HCT116 (cell line): ENCODE measurements at regions not wholly inside any gene's neighbourhood (a gene's known extent, or its start where the extent isn't known, plus 50 kb on each side); places are given as distances from the start of the nearest gene placed in this dataset.

Source experiments
- ATAC-seq: fragments of 200-7000 bp; cut with Tn5 transposase; 2 replicates; pipeline ENCODE4 v1.9.1; 2020; ENCODE audit warnings: mild to moderate bottlenecking, moderate library complexity
- BruUV-seq: library from RNA; stranded (reverse); fragments of 400-500 nt; replicated peaks from 2 replicates; lab custom pipeline; 2021; lab: Mats Ljungman, UMichigan
- CTCF ChIA-PET: fragments of 300-600 bp; sonication (Branson Sonifier 250); formaldehyde crosslinking; loops from one replicate; lab custom pipeline; 2021; ENCODE audit warnings: antibody characterized with exemption; lab: Charles Lee
- POLR2A ChIA-PET: fragments of 300-600, 350-600 bp; sonication (Branson Sonifier 250); formaldehyde crosslinking; loops from one replicate; lab custom pipeline; 2021; ENCODE audit warnings: antibody characterized with exemption; lab: Charles Lee
- RAD21 ChIA-PET, 2 experiments: fragments of 300-600 bp; sonication (Branson Sonifier 250); formaldehyde crosslinking; loops; one replicate each; lab custom pipeline; 2023; ENCODE audit warnings: low total read pairs in 2 of 2; ENCODE audit not compliant: uncharacterized antibody in 2 of 2, unreplicated experiment in 2 of 2, low non-redundant PET in 1 of 2; lab: Charles Lee
- DNase-seq: peaks from one replicate; pipeline ENCODE4 v3.0.0-alpha.2; 2010; ENCODE audit warnings: low read depth, low spot score
- H2AFZ ChIP-seq: fragments of 200-600 bp; shearing (Covaris generic), sonication (generic); 2 replicates; pipeline ENCODE4 v1.6.1; 2017; ENCODE audit warnings: low read depth, mixed run types, mixed read lengths, antibody characterized with exemption, low read length; ENCODE audit not compliant: poor library complexity, severe bottlenecking
- H3K27ac ChIP-seq: 2 replicates; pipeline ENCODE4 v1.5.1; 2012; ENCODE audit warnings: low read depth, low read length
- H3K27me3 ChIP-seq: fragments of 200-600 bp; sonication (generic); 2 replicates; pipeline ENCODE4 v1.6.1; 2016; ENCODE audit warnings: mixed run types, low read length, mixed read lengths; ENCODE audit not compliant: insufficient read depth
- H3K36me3 ChIP-seq, 2 experiments: fragments of 200-500 bp in 1 of 2; fragments of 200-600 bp in 1 of 2; sonication (Bioruptor generic) in 1 of 2; sonication (generic) in 1 of 2; 2 replicates each; pipeline versions ENCODE4 v1.5.1 to v1.6.1; 2014 to 2016; ENCODE audit warnings: low read length in 2 of 2, inconsistent platforms in 1 of 2, mixed read lengths in 1 of 2, mixed run types in 1 of 2; ENCODE audit not compliant: insufficient read depth in 2 of 2, control insufficient read depth in 1 of 2
- H3K4me1 ChIP-seq, 2 experiments: fragments of 200-600 bp in 1 of 2; sonication (generic) in 1 of 2; 2 replicates each; pipeline versions ENCODE4 v1.5.1 to v1.6.1; 2012 to 2017; ENCODE audit warnings: low read length in 2 of 2, inconsistent platforms in 1 of 2, mild to moderate bottlenecking in 1 of 2, mixed read lengths in 1 of 2, mixed run types in 1 of 2, moderate library complexity in 1 of 2; ENCODE audit not compliant: insufficient read depth in 2 of 2, control insufficient read depth in 1 of 2
- H3K4me2 ChIP-seq: fragments of 200-600 bp; sonication (generic); 2 replicates; pipeline ENCODE4 v1.6.1; 2017; ENCODE audit warnings: mixed run types, low read length, mixed read lengths
- H3K4me3 ChIP-seq, 2 experiments: fragments of 200-600 bp in 1 of 2; sonication (generic) in 1 of 2; replicated peaks in 1 of 2; 2 replicates each; pipeline ENCODE4 v1.5.1; 2011 to 2016; ENCODE audit warnings: low read length in 2 of 2, control low read depth in 1 of 2, low read depth in 1 of 2, mild to moderate bottlenecking in 1 of 2, mixed read lengths in 1 of 2, mixed run types in 1 of 2
- H3K79me2 ChIP-seq: fragments of 200-600 bp; sonication (generic); 2 replicates; pipeline ENCODE4 v1.6.1; 2017; ENCODE audit warnings: mild to moderate bottlenecking, mixed run types, low read length, moderate library complexity, mixed read lengths; ENCODE audit not compliant: insufficient read depth
- H3K9ac ChIP-seq: fragments of 200-600 bp; sonication (generic); 2 replicates; pipeline ENCODE4 v1.6.1; 2016; ENCODE audit warnings: low read length, mixed read lengths
- H3K9me2 ChIP-seq: fragments of 200-600 bp; sonication (generic), shearing (Covaris generic); 2 replicates; pipeline ENCODE4 v1.6.1; 2017; ENCODE audit warnings: mixed run types, mild to moderate bottlenecking, moderate library complexity; ENCODE audit not compliant: insufficient read depth
- H3K9me3 ChIP-seq, 2 experiments: fragments of 200-500 bp in 1 of 2; fragments of 200-600 bp in 1 of 2; sonication (Bioruptor generic) in 1 of 2; sonication (generic) in 1 of 2; 2 replicates each; pipeline ENCODE4 v1.6.1; 2014 to 2017; ENCODE audit warnings: low read length in 2 of 2, mixed read lengths in 2 of 2, inconsistent platforms in 1 of 2, low read depth in 1 of 2, mild to moderate bottlenecking in 1 of 2, mixed run types in 1 of 2, moderate library complexity in 1 of 2; ENCODE audit not compliant: control insufficient read depth in 1 of 2, insufficient read depth in 1 of 2
- H4K20me1 ChIP-seq: fragments of 200-600 bp; sonication (generic), shearing (Covaris generic); 2 replicates; pipeline ENCODE4 v1.6.1; 2017; ENCODE audit warnings: mixed run types, mild to moderate bottlenecking, moderate library complexity; ENCODE audit not compliant: insufficient read depth
- CBX3 ChIP-seq: IDR thresholded peaks from 2 replicates; pipeline ENCODE4 v1.6.1; 2012; ENCODE audit warnings: low read depth
- CEBPB ChIP-seq: IDR thresholded peaks from 2 replicates; pipeline ENCODE4 v1.6.1; 2012; ENCODE audit warnings: low read depth
- EGR1 ChIP-seq: IDR thresholded peaks from 2 replicates; pipeline ENCODE4 v1.6.1; 2012; ENCODE audit warnings: low read depth
- EZH2 ChIP-seq: fragments of 200-600 bp; sonication (generic); IDR thresholded peaks from 2 replicates; pipeline ENCODE4 v1.6.1; 2017; ENCODE audit warnings: antibody characterized with exemption, mixed run types
- EZH2phosphoT487 ChIP-seq: fragments of 200-600 bp; IDR thresholded peaks from 2 replicates; pipeline ENCODE4 v1.6.1; 2018; ENCODE audit warnings: antibody characterized with exemption, borderline replicate concordance
- FOSL1 ChIP-seq: IDR thresholded peaks from 2 replicates; pipeline ENCODE4 v1.6.1; 2012; ENCODE audit warnings: low read depth
- JUND ChIP-seq: IDR thresholded peaks from 2 replicates; pipeline ENCODE4 v1.6.1; 2012
- MAX ChIP-seq: IDR thresholded peaks from 2 replicates; pipeline ENCODE4 v1.6.1; 2012
- POLR2A ChIP-seq: IDR thresholded peaks from 2 replicates; pipeline ENCODE4 v1.7.0; 2011; ENCODE audit warnings: borderline replicate concordance; ENCODE audit not compliant: insufficient read depth, insufficient read length; ENCODE audit errors: extremely low read depth
- POLR2AphosphoS5 ChIP-seq: IDR thresholded peaks from 2 replicates; pipeline ENCODE4 v1.6.1; 2011; ENCODE audit warnings: mild to moderate bottlenecking, low read depth, low read length, moderate library complexity
- RAD21 ChIP-seq: IDR thresholded peaks from 2 replicates; pipeline ENCODE4 v1.6.1; 2012; ENCODE audit warnings: low read depth, mild to moderate bottlenecking
- SIN3A ChIP-seq: IDR thresholded peaks from 2 replicates; pipeline ENCODE4 v1.6.1; 2012; ENCODE audit warnings: low read depth
- SP1 ChIP-seq: IDR thresholded peaks from 2 replicates; pipeline ENCODE4 v1.6.1; 2012; ENCODE audit warnings: low read depth
- SRF ChIP-seq: IDR thresholded peaks from 2 replicates; pipeline ENCODE4 v1.6.1; 2012; ENCODE audit warnings: low read depth
- TCF7L2 ChIP-seq: IDR thresholded peaks from 2 replicates; pipeline ENCODE4 v1.7.0; 2011; ENCODE audit warnings: borderline replicate concordance, inconsistent platforms; ENCODE audit not compliant: insufficient read depth, insufficient read length; ENCODE audit errors: extremely low read depth
- YY1 ChIP-seq: IDR thresholded peaks from 2 replicates; pipeline ENCODE4 v1.6.1; 2011; ENCODE audit warnings: low read length, low read depth, moderate library complexity, mild to moderate bottlenecking; ENCODE audit not compliant: insufficient replicate concordance; ENCODE audit errors: extremely low read depth
- ZFX ChIP-seq: fragments of 450-650 bp; IDR thresholded peaks from 2 replicates; pipeline ENCODE4 v1.6.1; 2017
- ZNF274 ChIP-seq: fragments of 200-500 bp; sonication (Bioruptor generic); IDR thresholded peaks from 2 replicates; pipeline ENCODE4 v1.6.1; 2014; ENCODE audit warnings: mild to moderate bottlenecking, low read depth, low read length, inconsistent platforms
- intact Hi-C: fragments of 100-400 bp; cut with micrococcal nuclease; formaldehyde crosslinking; loops from 2 replicates; pipeline ENCODE4 v1.10.0; 2022
- TF ChIP-seq, protein P1 (sequence below), 3 experiments: fragments of 200-600 bp in 1 of 3; sonication (generic) in 1 of 3; IDR thresholded peaks in 2 of 3; conservative IDR thresholded peaks in 1 of 3; 2 replicates each; pipeline ENCODE4 v1.5.1; 2012 to 2017; ENCODE audit warnings: low read depth in 2 of 3, low read length in 2 of 3, antibody characterized with exemption in 1 of 3, borderline replicate concordance in 1 of 3, control low read depth in 1 of 3, mild to moderate bottlenecking in 1 of 3, mixed read lengths in 1 of 3, mixed run types in 1 of 3, moderate library complexity in 1 of 3; ENCODE audit not compliant: insufficient read depth in 1 of 3
- TF ChIP-seq, protein P2 (sequence below): IDR thresholded peaks from 2 replicates; pipeline ENCODE4 v1.6.1; 2012
- TF ChIP-seq, protein P3 (sequence below): IDR thresholded peaks from 2 replicates; pipeline ENCODE4 v1.6.1; 2011; ENCODE audit warnings: mild to moderate bottlenecking, low read length, moderate library complexity; ENCODE audit not compliant: insufficient replicate concordance; ENCODE audit errors: extremely low read depth

DNA sequence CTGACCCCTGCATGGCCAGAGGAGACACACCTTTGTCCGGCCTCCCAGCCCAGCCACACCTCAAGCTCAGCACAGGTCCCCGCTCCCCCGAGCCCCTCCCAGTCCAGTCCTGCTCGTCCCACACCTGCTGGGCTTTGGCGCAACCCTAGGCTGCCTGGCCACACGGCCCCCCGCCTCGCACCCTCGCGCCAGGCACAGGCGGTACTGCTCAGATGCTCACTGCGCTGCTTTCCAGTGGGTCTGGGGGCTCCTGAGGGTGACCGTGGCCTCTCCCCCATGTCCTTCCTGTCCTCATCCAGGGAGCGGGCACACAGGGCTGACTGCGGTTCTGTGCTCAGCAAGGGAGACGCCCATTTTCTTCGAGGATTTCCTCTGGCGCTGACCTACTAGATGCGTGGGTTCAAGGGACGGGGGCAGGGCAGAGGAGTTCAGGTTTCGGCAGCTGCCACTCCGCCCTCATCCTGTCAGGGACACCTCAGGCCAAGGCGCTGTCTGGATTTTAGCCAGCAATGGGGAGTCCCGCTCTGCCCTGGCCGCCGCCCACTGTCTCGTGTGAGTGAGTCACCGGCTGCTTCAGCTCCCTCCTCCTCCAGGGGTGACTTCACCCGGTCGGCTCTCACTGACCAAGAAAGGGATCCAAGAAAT is 118.0 kb upstream of the ZNF469 start:
- H3K9me2 ChIP-seq: no peaks in the 10 kb centered on the region
- no peaks in the 10 kb centered on the region for H3K79me2 ChIP-seq
- DNase-seq (peak; percentile 85), ATAC-seq (peak; percentile 97)
- intact Hi-C loops: no loop called here
- POLR2A ChIA-PET: interaction anchor here (1.1 kb wide), 1 partner anchor 9 kb away, joined by 4 read pairs; no protein-coding TSS in a partner anchor
- H3K9me3 ChIP-seq: no peaks in the 10 kb centered on the region
- no peak overlapping the region for H2AFZ ChIP-seq
- peaks cover 19 to 23% of the 10 kb centered on the region in 2 experiments for H3K4me1 ChIP-seq
- H3K4me3 ChIP-seq: peak overlapping the region; percentile 24 to 50
- H3K27me3 ChIP-seq: no peaks in the 10 kb centered on the region
- peak overlapping the region; percentile 91 for H3K4me2 ChIP-seq
- H3K9ac ChIP-seq: peak overlapping the region; percentile 57
- RAD21 ChIA-PET: no interaction called here
- CTCF ChIA-PET: interaction anchor here (1.6 kb wide), 1 partner anchor 23 kb away, joined by 3 read pairs; no protein-coding TSS in a partner anchor
- H3K36me3 ChIP-seq: no peaks in the 10 kb centered on the region
- peak overlapping the region; percentile 32; the same call in 1 of the 2 replicates for H3K27ac ChIP-seq
- no TSS peak for BruUV-seq
- no peaks in the 10 kb centered on the region for H4K20me1 ChIP-seq
- TF ChIP-seq EZH2phosphoT487 (no peak), SP1 (peak; percentile 76), POLR2AphosphoS5 (peak; percentile 53; the same call in 1 of the 2 replicates), EGR1 (peak; percentile 91), CBX3 (no peak), ZFX (no peak), EZH2 (no peak), POLR2A (no peak), TCF7L2 (peak; percentile 54), YY1 (no peak), FOSL1 (peak; percentile 84), SRF (no peak), MAX (peak; percentile 73), SIN3A (no peak; the same call in 1 of the 2 replicates), CEBPB (no peak), JUND (peak; percentile 84), ZNF274 (no peak), RAD21 (no peak)
- TF ChIP-seq, protein P1, sequence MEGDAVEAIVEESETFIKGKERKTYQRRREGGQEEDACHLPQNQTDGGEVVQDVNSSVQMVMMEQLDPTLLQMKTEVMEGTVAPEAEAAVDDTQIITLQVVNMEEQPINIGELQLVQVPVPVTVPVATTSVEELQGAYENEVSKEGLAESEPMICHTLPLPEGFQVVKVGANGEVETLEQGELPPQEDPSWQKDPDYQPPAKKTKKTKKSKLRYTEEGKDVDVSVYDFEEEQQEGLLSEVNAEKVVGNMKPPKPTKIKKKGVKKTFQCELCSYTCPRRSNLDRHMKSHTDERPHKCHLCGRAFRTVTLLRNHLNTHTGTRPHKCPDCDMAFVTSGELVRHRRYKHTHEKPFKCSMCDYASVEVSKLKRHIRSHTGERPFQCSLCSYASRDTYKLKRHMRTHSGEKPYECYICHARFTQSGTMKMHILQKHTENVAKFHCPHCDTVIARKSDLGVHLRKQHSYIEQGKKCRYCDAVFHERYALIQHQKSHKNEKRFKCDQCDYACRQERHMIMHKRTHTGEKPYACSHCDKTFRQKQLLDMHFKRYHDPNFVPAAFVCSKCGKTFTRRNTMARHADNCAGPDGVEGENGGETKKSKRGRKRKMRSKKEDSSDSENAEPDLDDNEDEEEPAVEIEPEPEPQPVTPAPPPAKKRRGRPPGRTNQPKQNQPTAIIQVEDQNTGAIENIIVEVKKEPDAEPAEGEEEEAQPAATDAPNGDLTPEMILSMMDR (IDR thresholded peaks at IDR 0.05 in 2 of 3, conservative IDR thresholded peaks at IDR 0.05 in 1 of 3; ENCODE audit: borderline replicate concordance in 1 of 3, insufficient read depth in 1 of 3, low read depth in 2 of 3, low read length in 2 of 3): no peak
- TF ChIP-seq, protein P2, sequence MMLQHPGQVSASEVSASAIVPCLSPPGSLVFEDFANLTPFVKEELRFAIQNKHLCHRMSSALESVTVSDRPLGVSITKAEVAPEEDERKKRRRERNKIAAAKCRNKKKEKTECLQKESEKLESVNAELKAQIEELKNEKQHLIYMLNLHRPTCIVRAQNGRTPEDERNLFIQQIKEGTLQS: no peak
- TF ChIP-seq, protein P3, sequence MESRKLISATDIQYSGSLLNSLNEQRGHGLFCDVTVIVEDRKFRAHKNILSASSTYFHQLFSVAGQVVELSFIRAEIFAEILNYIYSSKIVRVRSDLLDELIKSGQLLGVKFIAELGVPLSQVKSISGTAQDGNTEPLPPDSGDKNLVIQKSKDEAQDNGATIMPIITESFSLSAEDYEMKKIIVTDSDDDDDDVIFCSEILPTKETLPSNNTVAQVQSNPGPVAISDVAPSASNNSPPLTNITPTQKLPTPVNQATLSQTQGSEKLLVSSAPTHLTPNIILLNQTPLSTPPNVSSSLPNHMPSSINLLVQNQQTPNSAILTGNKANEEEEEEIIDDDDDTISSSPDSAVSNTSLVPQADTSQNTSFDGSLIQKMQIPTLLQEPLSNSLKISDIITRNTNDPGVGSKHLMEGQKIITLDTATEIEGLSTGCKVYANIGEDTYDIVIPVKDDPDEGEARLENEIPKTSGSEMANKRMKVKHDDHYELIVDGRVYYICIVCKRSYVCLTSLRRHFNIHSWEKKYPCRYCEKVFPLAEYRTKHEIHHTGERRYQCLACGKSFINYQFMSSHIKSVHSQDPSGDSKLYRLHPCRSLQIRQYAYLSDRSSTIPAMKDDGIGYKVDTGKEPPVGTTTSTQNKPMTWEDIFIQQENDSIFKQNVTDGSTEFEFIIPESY: no peak
